IMR-90 (cell line): ENCODE measurements at regions not wholly inside any gene's neighbourhood (a gene's known extent, or its start where the extent isn't known, plus 50 kb on each side); places are given as distances from the start of the nearest gene placed in this dataset.

ENCODE experiments used
- ATAC-seq: fragments of 200-7000 bp; cut with Tn5 transposase; 2 replicates; pipeline ENCODE4 v1.9.1; 2020; ENCODE audit warnings: low read depth, mild to moderate bottlenecking, moderate library complexity
- BruUV-seq: library from RNA; stranded (reverse); fragments of 400-500 nt; replicated peaks from 2 replicates; lab custom pipeline; 2021; lab: Mats Ljungman, UMichigan
- CTCF ChIA-PET: fragments of 300-600 bp; formaldehyde crosslinking; extraction: SDS; loops from one replicate; lab custom pipeline; 2021; ENCODE audit warnings: antibody characterized with exemption; lab: Yijun Ruan, JAX
- POLR2A ChIA-PET: fragments of 300-600 bp; sonication (Branson Sonifier 250); formaldehyde crosslinking; loops from one replicate; lab custom pipeline; 2022; ENCODE audit warnings: antibody characterized with exemption; ENCODE audit not compliant: unreplicated experiment; lab: Charles Lee
- DNase-seq: peaks from one replicate; pipeline ENCODE4 v3.0.0; 2013
- H2AFZ ChIP-seq: replicated peaks from 2 replicates; pipeline ENCODE3; 2013; ENCODE audit warnings: low read length, mild to moderate bottlenecking; ENCODE audit not compliant: poor library complexity
- H2AK5ac ChIP-seq: 2 replicates; pipeline ENCODE4 v1.6.1; 2013; ENCODE audit warnings: low read depth, low read length, inconsistent platforms
- H2AK9ac ChIP-seq: replicated peaks from 2 replicates; pipeline ENCODE3; 2013; ENCODE audit warnings: mild to moderate bottlenecking, low read depth, low read length, moderate library complexity; ENCODE audit not compliant: poor library complexity
- H2BK120ac ChIP-seq: 2 replicates; pipeline ENCODE4 v1.6.1; 2013; ENCODE audit warnings: low read depth, low read length, inconsistent platforms
- H2BK15ac ChIP-seq: 3 replicates; pipeline ENCODE4 v1.6.1; 2013; ENCODE audit warnings: low read depth, low read length, inconsistent platforms
- H2BK20ac ChIP-seq: 2 replicates; pipeline ENCODE4 v1.6.1; 2013; ENCODE audit warnings: low read depth, mild to moderate bottlenecking, inconsistent platforms, low read length, moderate library complexity
- H2BK5ac ChIP-seq: 2 replicates; pipeline ENCODE4 v1.6.1; 2013; ENCODE audit warnings: mild to moderate bottlenecking, low read depth, low read length, inconsistent platforms; ENCODE audit not compliant: poor library complexity, severe bottlenecking
- H3K14ac ChIP-seq: replicated peaks from 2 replicates; pipeline ENCODE4 v1.6.1; 2013; ENCODE audit warnings: low read depth, low read length, inconsistent platforms
- H3K18ac ChIP-seq: 2 replicates; pipeline ENCODE4 v1.6.1; 2013; ENCODE audit warnings: low read depth, low read length, control low read depth
- H3K23ac ChIP-seq: 2 replicates; pipeline ENCODE4 v1.6.1; 2013; ENCODE audit warnings: low read depth, low read length, inconsistent platforms
- H3K27ac ChIP-seq: 2 replicates; pipeline ENCODE4 v1.5.1; 2013; ENCODE audit warnings: mild to moderate bottlenecking, control low read depth, low read length; ENCODE audit not compliant: insufficient read depth
- H3K27me3 ChIP-seq: 2 replicates; pipeline ENCODE4 v1.6.1; 2013; ENCODE audit warnings: low read length; ENCODE audit not compliant: control insufficient read depth, insufficient read depth
- H3K36me3 ChIP-seq: 2 replicates; pipeline ENCODE4 v1.6.1; 2013; ENCODE audit warnings: low read length, mixed read lengths; ENCODE audit not compliant: control insufficient read depth, insufficient read depth
- H3K4ac ChIP-seq: 2 replicates; pipeline ENCODE4 v1.6.1; 2013; ENCODE audit warnings: low read depth, low read length, inconsistent platforms
- H3K4me1 ChIP-seq: 2 replicates; pipeline ENCODE4 v1.6.1; 2013; ENCODE audit warnings: low read length, mixed read lengths; ENCODE audit not compliant: control insufficient read depth, insufficient read depth
- H3K4me2 ChIP-seq: 2 replicates; pipeline ENCODE4 v1.6.1; 2013; ENCODE audit warnings: low read depth, mild to moderate bottlenecking, control low read depth, low read length, moderate library complexity
- H3K4me3 ChIP-seq: 2 replicates; pipeline ENCODE4 v1.5.1; 2013; ENCODE audit warnings: low read depth, mild to moderate bottlenecking, control low read depth, low read length, moderate library complexity; ENCODE audit not compliant: insufficient read depth
- H3K56ac ChIP-seq: 2 replicates; pipeline ENCODE4 v1.6.1; 2013; ENCODE audit warnings: low read length, inconsistent platforms; ENCODE audit not compliant: insufficient read depth; ENCODE audit errors: extremely low read depth
- H3K79me1 ChIP-seq, 2 experiments: 2 replicates each; pipeline ENCODE4 v1.6.1; 2013; ENCODE audit warnings: low read length in 2 of 2, inconsistent platforms in 1 of 2, low read depth in 1 of 2
- H3K9ac ChIP-seq: 2 replicates; pipeline ENCODE4 v1.6.1; 2013; ENCODE audit warnings: low read depth, low read length, control low read depth
- H3K9me1 ChIP-seq: 2 replicates; pipeline ENCODE4 v1.6.1; 2013; ENCODE audit warnings: low read length, inconsistent platforms; ENCODE audit not compliant: insufficient read depth
- H3K9me3 ChIP-seq: 2 replicates; pipeline ENCODE4 v1.6.1; 2013; ENCODE audit warnings: low read length; ENCODE audit not compliant: control insufficient read depth, insufficient read depth
- H4K20me1 ChIP-seq: 2 replicates; pipeline ENCODE4 v1.6.1; 2013; ENCODE audit warnings: low read length, inconsistent platforms; ENCODE audit not compliant: insufficient read depth
- H4K5ac ChIP-seq: 2 replicates; pipeline ENCODE4 v1.6.1; 2013; ENCODE audit warnings: mild to moderate bottlenecking, low read depth, low read length, control low read depth
- H4K8ac ChIP-seq, 2 experiments: 2 replicates each; pipeline ENCODE4 v1.6.1; 2013; ENCODE audit warnings: low read depth in 2 of 2, low read length in 2 of 2, control low read depth in 1 of 2, inconsistent platforms in 1 of 2
- H4K91ac ChIP-seq: 2 replicates; pipeline ENCODE4 v1.6.1; 2013; ENCODE audit warnings: low read depth, low read length, inconsistent platforms; ENCODE audit not compliant: insufficient read depth
- CEBPB ChIP-seq: IDR thresholded peaks from 2 replicates; pipeline ENCODE4 v1.6.1; 2012; ENCODE audit warnings: low read depth, low read length, improper control_type of control experiment
- SMC3 ChIP-seq: fragments of 150-350 bp; IDR thresholded peaks from 2 replicates; pipeline ENCODE4 v1.6.1; 2016; ENCODE audit warnings: low read depth, mild to moderate bottlenecking, antibody characterized with exemption, low read length, moderate library complexity
- WGBS, 2 experiments: methylation state at CpG; one replicate each; pipeline versions ENCODE4 v1.1.5 to v1.1.7; 2013; ENCODE audit warnings: missing lambda C conversion rate in 2 of 2; ENCODE audit not compliant: insufficient read length in 1 of 2; ENCODE audit errors: extremely low coverage in 2 of 2; 5-methylcytosine and 5-hydroxymethylcytosine counted together
- dilution Hi-C: fragments of 300-500 bp; cut with HindIII; formaldehyde crosslinking; loops from one replicate; pipeline ENCODE4 v1.14.3; 2018; ENCODE audit warnings: low sequenced_read_pairs; ENCODE audit not compliant: unreplicated experiment
- in situ Hi-C: fragments of 300-500 bp; cut with MboI; formaldehyde crosslinking; loops from 3 replicates; pipeline ENCODE4 v1.14.3; 2019; ENCODE audit warnings: low sequenced_read_pairs, inconsistent platforms, mixed read lengths
- intact Hi-C: fragments of 100-400 bp; cut with micrococcal nuclease; formaldehyde crosslinking; loops from 2 replicates; pipeline ENCODE4 v1.10.0; 2022
- TF ChIP-seq, protein P1 (sequence below): conservative IDR thresholded peaks from 2 replicates; pipeline ENCODE4 v1.5.1; 2012; ENCODE audit warnings: mild to moderate bottlenecking, low read depth, low read length, improper control_type of control experiment

DNA sequence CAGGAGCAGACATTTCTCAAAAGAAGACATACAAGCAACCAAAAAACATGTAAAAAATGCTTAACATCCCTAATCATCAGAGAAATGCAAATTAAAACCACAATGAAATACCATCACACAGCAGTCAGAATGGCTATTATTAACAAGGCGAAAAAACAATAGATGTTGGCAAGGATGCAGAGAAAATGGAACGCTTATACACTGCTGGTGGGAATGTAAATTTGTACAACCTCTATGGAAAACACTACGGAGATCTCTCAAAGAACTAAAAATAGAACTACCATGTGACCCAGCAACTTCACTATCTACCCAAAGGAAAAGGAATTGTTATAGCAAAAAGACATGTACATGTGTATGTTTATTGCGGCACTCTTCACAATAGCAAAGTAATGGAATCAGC is 71.5 kb downstream of the PPP4R3C start:
- Histone ChIP-seq H2BK20ac (no peak overlapping the region), H2AFZ (no peak overlapping the region), H3K27ac (no peak overlapping the region), H3K9me3 (no peaks in the 10 kb centered on the region), H2BK5ac (no peak overlapping the region), H4K5ac (no peak overlapping the region), H2BK120ac (no peak overlapping the region), H3K9ac (no peak overlapping the region), H3K4ac (no peak overlapping the region), H3K14ac (no peak overlapping the region), H3K56ac (no peak overlapping the region), H3K4me3 (no peak overlapping the region), H2AK9ac (no peak overlapping the region), H3K79me1 (no peaks in the 10 kb centered on the region), H3K18ac (no peak overlapping the region), H2AK5ac (no peak overlapping the region), H3K9me1 (no peaks in the 10 kb centered on the region), H4K20me1 (no peaks in the 10 kb centered on the region), H3K4me2 (no peak overlapping the region), H3K27me3 (no peaks in the 10 kb centered on the region), H3K36me3 (no peaks in the 10 kb centered on the region), H3K4me1 (no peaks in the 10 kb centered on the region), H4K8ac (no peak overlapping the region), H4K91ac (no peak overlapping the region), H3K23ac (no peak overlapping the region), H2BK15ac (no peak overlapping the region)
- no peak for DNase-seq
- ChIA-PET CTCF (no interaction called here), POLR2A (no interaction called here)
- dilution Hi-C loops, result no loop called here
- in situ Hi-C loops, result no loop called here
- no TSS peak for BruUV-seq
- intact Hi-C loops, result no loop called here
- WGBS, 2 experiments, result no CpG with 5 or more reads among the region's 4 CpGs
- TF ChIP-seq CEBPB (no peak), SMC3 (no peak)
- TF ChIP-seq, protein P1, sequence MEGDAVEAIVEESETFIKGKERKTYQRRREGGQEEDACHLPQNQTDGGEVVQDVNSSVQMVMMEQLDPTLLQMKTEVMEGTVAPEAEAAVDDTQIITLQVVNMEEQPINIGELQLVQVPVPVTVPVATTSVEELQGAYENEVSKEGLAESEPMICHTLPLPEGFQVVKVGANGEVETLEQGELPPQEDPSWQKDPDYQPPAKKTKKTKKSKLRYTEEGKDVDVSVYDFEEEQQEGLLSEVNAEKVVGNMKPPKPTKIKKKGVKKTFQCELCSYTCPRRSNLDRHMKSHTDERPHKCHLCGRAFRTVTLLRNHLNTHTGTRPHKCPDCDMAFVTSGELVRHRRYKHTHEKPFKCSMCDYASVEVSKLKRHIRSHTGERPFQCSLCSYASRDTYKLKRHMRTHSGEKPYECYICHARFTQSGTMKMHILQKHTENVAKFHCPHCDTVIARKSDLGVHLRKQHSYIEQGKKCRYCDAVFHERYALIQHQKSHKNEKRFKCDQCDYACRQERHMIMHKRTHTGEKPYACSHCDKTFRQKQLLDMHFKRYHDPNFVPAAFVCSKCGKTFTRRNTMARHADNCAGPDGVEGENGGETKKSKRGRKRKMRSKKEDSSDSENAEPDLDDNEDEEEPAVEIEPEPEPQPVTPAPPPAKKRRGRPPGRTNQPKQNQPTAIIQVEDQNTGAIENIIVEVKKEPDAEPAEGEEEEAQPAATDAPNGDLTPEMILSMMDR, result no peak
- no peak for ATAC-seq
